ENCODE measurements at regions not wholly inside any gene's neighbourhood (a gene's known extent, or its start where the extent isn't known, plus 50 kb on each side); places are given as distances from the start of the nearest gene placed in this dataset.

DNA sequence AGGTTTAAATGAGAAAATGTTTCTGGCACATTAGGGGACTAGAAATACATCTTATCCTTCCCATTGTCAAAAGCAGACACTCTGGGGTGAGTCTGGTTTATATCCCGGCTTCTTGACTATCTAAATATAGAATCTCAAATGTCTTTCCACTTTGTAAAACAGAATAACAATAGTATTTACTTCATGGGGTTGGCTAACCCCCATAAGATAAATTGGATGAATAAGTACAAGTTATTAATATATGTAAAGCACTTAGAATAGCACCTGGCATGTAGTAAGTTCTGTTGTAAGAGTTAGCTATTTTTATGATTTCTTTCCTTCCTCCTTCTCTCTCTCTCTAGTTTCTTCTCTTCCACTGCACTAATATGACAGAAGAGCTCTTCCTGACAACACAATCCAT is 499.1 kb downstream of the INSC start:
- no peak overlapping the region for H4K8ac ChIP-seq (ENCODE audit: low read depth, low read length)
- no peak overlapping the region for H3K4me2 ChIP-seq (ENCODE audit: insufficient read depth, low read length, poor library complexity, severe bottlenecking)
- H2AFZ ChIP-seq (ENCODE audit: low read length), result no peak overlapping the region
- H3K79me1 ChIP-seq (ENCODE audit: low read depth, low read length), result no peaks in the 10 kb centered on the region
- H2AK5ac ChIP-seq (ENCODE audit: low read depth, low read length), result no peak overlapping the region
- no peak overlapping the region for H3K4me3 ChIP-seq (ENCODE audit: low read length in 2 of 2)
- no peaks in the 10 kb centered on the region for H3K27me3 ChIP-seq (ENCODE audit: control insufficient read depth in 3 of 3, insufficient read depth in 3 of 3, low read depth in 1 of 3, low read length in 3 of 3)
- H3K27ac ChIP-seq (replicated peaks; ENCODE audit: low read length), result no peak overlapping the region
- no peak overlapping the region for H3K9ac ChIP-seq (ENCODE audit: low read depth, low read length, poor library complexity)
- H3K36me3 ChIP-seq (replicated peaks in 1 of 2; ENCODE audit: control insufficient read depth in 2 of 2, insufficient read depth in 2 of 2, low read length in 2 of 2), result no peaks in the 10 kb centered on the region
- WGBS, 2 donors (ENCODE audit: extremely low coverage in 2 of 2, insufficient read length in 2 of 2, insufficient replicate concordance in 1 of 2), result no CpG with 5 or more reads among the region's 1 CpG
- no peak overlapping the region for H3K14ac ChIP-seq (ENCODE audit: low read length)
- no peak overlapping the region for H2BK12ac ChIP-seq (ENCODE audit: low read length)
- H2BK120ac ChIP-seq (ENCODE audit: low read depth, low read length), result no peak overlapping the region
- H3K4ac ChIP-seq (ENCODE audit: low read length), result no peak overlapping the region
- no peak overlapping the region for H2BK5ac ChIP-seq (ENCODE audit: low read length)
- H4K91ac ChIP-seq (ENCODE audit: low read depth, low read length, poor library complexity), result no peak overlapping the region
- H3K9me3 ChIP-seq (replicated peaks in 1 of 2; ENCODE audit: control insufficient read depth in 2 of 2, insufficient read depth in 1 of 2, low read depth in 1 of 2, low read length in 2 of 2), result no peaks in the 10 kb centered on the region
- peaks cover 0 to 10% of the 10 kb centered on the region in 2 donors for H3K4me1 ChIP-seq (ENCODE audit: control insufficient read depth in 2 of 2, insufficient read depth in 1 of 2, low read depth in 1 of 2, low read length in 2 of 2)
- no peak overlapping the region for H3K18ac ChIP-seq (ENCODE audit: low read length)
- H3K23ac ChIP-seq (ENCODE audit: low read depth, low read length, poor library complexity), result no peak overlapping the region
- DNase-seq (ENCODE audit: low spot score), result no peak
- no peak overlapping the region for H2BK15ac ChIP-seq (ENCODE audit: low read length)

DNA sequence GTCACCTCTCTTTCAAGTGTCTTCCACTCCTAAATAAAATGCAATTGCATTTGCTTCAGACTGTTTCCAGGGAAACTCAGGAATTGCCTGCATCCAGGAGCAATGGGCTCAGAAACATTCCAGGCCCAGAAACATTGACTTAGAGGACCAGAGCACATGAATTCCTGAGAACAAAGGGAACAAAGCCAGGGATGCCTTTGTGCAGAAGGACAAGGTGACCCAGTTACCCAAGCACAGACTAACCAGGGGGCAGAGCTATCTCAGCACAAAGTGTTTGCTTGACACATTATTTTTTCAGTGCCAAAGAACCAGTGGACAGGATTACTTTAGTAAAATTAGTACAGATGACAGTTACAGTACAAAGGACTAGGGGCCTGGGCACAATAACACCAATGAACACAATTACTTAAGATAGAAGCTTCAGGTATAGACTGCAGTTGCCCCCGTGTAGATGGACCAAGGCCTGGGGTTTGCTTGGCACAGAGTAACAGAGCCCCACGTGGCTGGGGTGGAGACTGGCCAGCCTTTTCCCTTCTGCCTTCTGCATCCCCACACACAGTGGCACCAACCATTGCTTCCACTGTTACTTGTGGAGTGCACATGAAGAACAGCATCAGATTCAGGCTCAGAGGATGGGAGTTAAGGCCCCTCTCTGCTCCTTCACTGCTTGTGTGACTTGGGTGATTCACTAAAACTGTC is 500.8 kb downstream of the INSC start:
- Histone ChIP-seq H3K9ac (ENCODE audit: low read depth, low read length, poor library complexity) (no peak overlapping the region), H2BK5ac (ENCODE audit: low read length) (no peak overlapping the region), H3K4me3 (ENCODE audit: low read length in 2 of 2) (no peak overlapping the region), H2BK15ac (ENCODE audit: low read length) (no peak overlapping the region), H2BK120ac (ENCODE audit: low read depth, low read length) (no peak overlapping the region), H4K91ac (ENCODE audit: low read depth, low read length, poor library complexity) (no peak overlapping the region), H3K23ac (ENCODE audit: low read depth, low read length, poor library complexity) (no peak overlapping the region), H2AFZ (ENCODE audit: low read length) (no peak overlapping the region), H2AK5ac (ENCODE audit: low read depth, low read length) (no peak overlapping the region), H3K79me1 (ENCODE audit: low read depth, low read length) (no peaks in the 10 kb centered on the region), H3K9me3 (replicated peaks in 1 of 2; ENCODE audit: control insufficient read depth in 2 of 2, insufficient read depth in 1 of 2, low read depth in 1 of 2, low read length in 2 of 2) (no peaks in the 10 kb centered on the region), H3K4ac (ENCODE audit: low read length) (no peak overlapping the region), H2BK12ac (ENCODE audit: low read length) (no peak overlapping the region), H3K14ac (ENCODE audit: low read length) (no peak overlapping the region), H3K27ac (replicated peaks; ENCODE audit: low read length) (no peak overlapping the region), H3K4me1 (ENCODE audit: control insufficient read depth in 2 of 2, insufficient read depth in 1 of 2, low read depth in 1 of 2, low read length in 2 of 2) (peaks cover 0 to 10% of the 10 kb centered on the region in 2 donors), H4K8ac (ENCODE audit: low read depth, low read length) (no peak overlapping the region), H3K27me3 (ENCODE audit: control insufficient read depth in 3 of 3, insufficient read depth in 3 of 3, low read depth in 1 of 3, low read length in 3 of 3) (no peaks in the 10 kb centered on the region), H3K18ac (ENCODE audit: low read length) (no peak overlapping the region), H3K36me3 (replicated peaks in 1 of 2; ENCODE audit: control insufficient read depth in 2 of 2, insufficient read depth in 2 of 2, low read length in 2 of 2) (no peaks in the 10 kb centered on the region), H3K4me2 (ENCODE audit: insufficient read depth, low read length, poor library complexity, severe bottlenecking) (no peak overlapping the region)
- DNase-seq (ENCODE audit: low spot score), result peak; percentile 15
- no CpG with 5 or more reads among the region's 2 CpGs for WGBS, 2 donors (ENCODE audit: extremely low coverage in 2 of 2, insufficient read length in 2 of 2, insufficient replicate concordance in 1 of 2)

DNA sequence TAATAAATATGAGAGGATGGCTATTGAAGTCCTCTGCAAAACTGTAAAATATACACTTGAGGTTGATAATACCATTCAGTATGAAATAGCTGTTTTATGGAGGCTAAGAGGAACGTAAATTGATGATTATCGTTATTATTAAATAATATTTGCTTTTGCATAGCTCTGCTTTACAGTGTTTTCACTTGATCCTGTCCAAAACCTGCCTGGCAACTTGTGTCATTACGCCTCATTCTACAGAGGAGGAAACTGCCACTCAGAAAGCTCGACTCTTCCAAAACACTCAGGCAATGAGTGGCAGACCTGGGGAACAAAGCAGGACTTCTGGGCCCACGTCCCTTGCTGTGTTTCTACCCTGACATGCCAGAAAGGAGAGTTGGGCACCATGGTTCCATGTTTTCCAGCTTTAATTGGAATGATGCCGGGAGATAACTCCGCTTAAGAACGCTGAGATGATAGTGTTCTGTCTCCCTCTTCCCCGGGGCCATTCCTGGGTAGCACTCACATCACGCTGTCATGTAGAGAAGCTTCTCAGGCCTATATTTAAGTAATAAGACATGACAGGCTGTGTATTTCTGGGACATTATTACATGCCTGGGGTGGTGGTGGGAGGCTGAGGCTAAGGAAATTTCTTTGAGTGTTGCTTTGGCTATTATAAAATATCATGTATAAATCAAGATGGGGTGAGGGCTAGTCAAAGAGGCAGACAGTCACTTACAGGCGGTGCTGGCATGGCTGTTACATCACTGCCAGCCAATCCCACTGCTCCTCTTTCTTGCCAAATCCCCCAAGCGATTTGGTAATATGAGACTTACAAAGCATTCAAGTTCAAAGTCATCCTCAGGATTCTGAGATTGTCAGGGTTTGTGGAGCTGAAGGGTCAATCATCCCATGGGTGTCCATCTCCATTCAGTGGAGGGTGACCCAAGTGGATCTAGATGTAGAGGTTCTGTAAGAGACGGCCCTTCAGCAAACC is 501.7 kb downstream of the INSC start:
- DNase-seq (ENCODE audit: low spot score), result no peak
- H3K4me1 ChIP-seq (ENCODE audit: control insufficient read depth in 2 of 2, insufficient read depth in 1 of 2, low read depth in 1 of 2, low read length in 2 of 2), result peaks cover 0 to 11% of the 10 kb centered on the region in 2 donors
- H3K27ac ChIP-seq (replicated peaks; ENCODE audit: low read length), result no peak overlapping the region
- H3K14ac ChIP-seq (ENCODE audit: low read length), result no peak overlapping the region
- no peak overlapping the region for H2BK15ac ChIP-seq (ENCODE audit: low read length)
- no peak overlapping the region for H2AK5ac ChIP-seq (ENCODE audit: low read depth, low read length)
- no peak overlapping the region for H4K91ac ChIP-seq (ENCODE audit: low read depth, low read length, poor library complexity)
- H2BK120ac ChIP-seq (ENCODE audit: low read depth, low read length), result no peak overlapping the region
- H3K36me3 ChIP-seq (replicated peaks in 1 of 2; ENCODE audit: control insufficient read depth in 2 of 2, insufficient read depth in 2 of 2, low read length in 2 of 2), result no peaks in the 10 kb centered on the region
- H3K9ac ChIP-seq (ENCODE audit: low read depth, low read length, poor library complexity), result no peak overlapping the region
- H3K79me1 ChIP-seq (ENCODE audit: low read depth, low read length), result no peaks in the 10 kb centered on the region
- H2AFZ ChIP-seq (ENCODE audit: low read length), result no peak overlapping the region
- H4K8ac ChIP-seq (ENCODE audit: low read depth, low read length), result no peak overlapping the region
- H3K23ac ChIP-seq (ENCODE audit: low read depth, low read length, poor library complexity), result no peak overlapping the region
- no peaks in the 10 kb centered on the region for H3K9me3 ChIP-seq (replicated peaks in 1 of 2; ENCODE audit: control insufficient read depth in 2 of 2, insufficient read depth in 1 of 2, low read depth in 1 of 2, low read length in 2 of 2)
- no peaks in the 10 kb centered on the region for H3K27me3 ChIP-seq (ENCODE audit: control insufficient read depth in 3 of 3, insufficient read depth in 3 of 3, low read depth in 1 of 3, low read length in 3 of 3)
- H3K4ac ChIP-seq (ENCODE audit: low read length), result no peak overlapping the region
- no peak overlapping the region for H2BK12ac ChIP-seq (ENCODE audit: low read length)
- no peak overlapping the region for H3K4me2 ChIP-seq (ENCODE audit: insufficient read depth, low read length, poor library complexity, severe bottlenecking)
- no peak overlapping the region for H3K18ac ChIP-seq (ENCODE audit: low read length)
- no peak overlapping the region for H3K4me3 ChIP-seq (ENCODE audit: low read length in 2 of 2)
- H2BK5ac ChIP-seq (ENCODE audit: low read length), result no peak overlapping the region
- WGBS, 2 donors (ENCODE audit: extremely low coverage in 2 of 2, insufficient read length in 2 of 2, insufficient replicate concordance in 1 of 2), result no CpG with 5 or more reads among the region's 13 CpGs

DNA sequence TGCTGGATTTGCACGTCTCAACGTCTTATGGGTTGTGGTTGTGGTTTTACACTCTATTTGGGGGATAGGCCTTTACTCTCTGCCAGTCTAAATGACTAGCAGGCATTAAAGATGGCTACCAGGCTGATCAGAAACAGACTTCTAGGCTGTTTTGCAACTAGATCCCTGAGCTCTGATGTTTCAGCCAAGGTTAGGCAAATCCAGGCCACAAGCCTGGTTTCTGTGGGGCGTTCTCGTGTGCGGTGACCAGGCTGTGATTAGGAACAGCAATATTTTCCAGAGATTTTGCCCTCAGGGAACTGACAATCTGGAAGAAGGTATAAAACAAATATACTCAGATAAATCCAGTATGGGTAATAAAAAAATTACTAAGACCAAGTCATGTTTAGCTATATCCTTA is 502.4 kb downstream of the INSC start:
- no peak overlapping the region for H3K4me3 ChIP-seq (ENCODE audit: low read length in 2 of 2)
- DNase-seq (ENCODE audit: low spot score), result no peak
- H3K27ac ChIP-seq (replicated peaks; ENCODE audit: low read length), result no peak overlapping the region
- no peak overlapping the region for H3K4me2 ChIP-seq (ENCODE audit: insufficient read depth, low read length, poor library complexity, severe bottlenecking)
- no peak overlapping the region for H4K91ac ChIP-seq (ENCODE audit: low read depth, low read length, poor library complexity)
- no peaks in the 10 kb centered on the region for H3K36me3 ChIP-seq (replicated peaks in 1 of 2; ENCODE audit: control insufficient read depth in 2 of 2, insufficient read depth in 2 of 2, low read length in 2 of 2)
- no peak overlapping the region for H2AK5ac ChIP-seq (ENCODE audit: low read depth, low read length)
- H3K4me1 ChIP-seq (ENCODE audit: control insufficient read depth in 2 of 2, insufficient read depth in 1 of 2, low read depth in 1 of 2, low read length in 2 of 2), result peaks cover 0 to 18% of the 10 kb centered on the region in 2 donors
- no peak overlapping the region for H2BK5ac ChIP-seq (ENCODE audit: low read length)
- H2BK15ac ChIP-seq (ENCODE audit: low read length), result no peak overlapping the region
- H3K4ac ChIP-seq (ENCODE audit: low read length), result no peak overlapping the region
- no peaks in the 10 kb centered on the region for H3K79me1 ChIP-seq (ENCODE audit: low read depth, low read length)
- WGBS, 2 donors (ENCODE audit: extremely low coverage in 2 of 2, insufficient read length in 2 of 2, insufficient replicate concordance in 1 of 2), result no CpG with 5 or more reads among the region's 5 CpGs
- H3K14ac ChIP-seq (ENCODE audit: low read length), result no peak overlapping the region
- H2BK12ac ChIP-seq (ENCODE audit: low read length), result no peak overlapping the region
- no peak overlapping the region for H3K23ac ChIP-seq (ENCODE audit: low read depth, low read length, poor library complexity)
- H3K9me3 ChIP-seq (replicated peaks in 1 of 2; ENCODE audit: control insufficient read depth in 2 of 2, insufficient read depth in 1 of 2, low read depth in 1 of 2, low read length in 2 of 2), result no peaks in the 10 kb centered on the region
- H4K8ac ChIP-seq (ENCODE audit: low read depth, low read length), result no peak overlapping the region
- H2BK120ac ChIP-seq (ENCODE audit: low read depth, low read length), result no peak overlapping the region
- H2AFZ ChIP-seq (ENCODE audit: low read length), result no peak overlapping the region
- no peak overlapping the region for H3K9ac ChIP-seq (ENCODE audit: low read depth, low read length, poor library complexity)
- no peak overlapping the region for H3K18ac ChIP-seq (ENCODE audit: low read length)
- peaks cover 0 to 2% (median 0%) of the 10 kb centered on the region in 3 experiments for H3K27me3 ChIP-seq (ENCODE audit: control insufficient read depth in 3 of 3, insufficient read depth in 3 of 3, low read depth in 1 of 3, low read length in 3 of 3)

Measured in neuronal stem cell (in vitro differentiated cells).